ENCODE measurements at regions not wholly inside any gene's neighbourhood (a gene's known extent, or its start where the extent isn't known, plus 50 kb on each side); places are given as distances from the start of the nearest gene placed in this dataset.
"Not testable (repeated sequence)": the region's sequence is repeated elsewhere in the genome, so short reads cannot be mapped to it uniquely, and the experiment has no call there.

GRCh38 chr3:20529911-20530310, 343.9 kb upstream of the SGO1 start:
- DNase-seq = no peak

- no peak for DNase-seq
Measured at GRCh38 chr3:20528180-20528770, 342.3 kb upstream of the SGO1 start.

DNA sequence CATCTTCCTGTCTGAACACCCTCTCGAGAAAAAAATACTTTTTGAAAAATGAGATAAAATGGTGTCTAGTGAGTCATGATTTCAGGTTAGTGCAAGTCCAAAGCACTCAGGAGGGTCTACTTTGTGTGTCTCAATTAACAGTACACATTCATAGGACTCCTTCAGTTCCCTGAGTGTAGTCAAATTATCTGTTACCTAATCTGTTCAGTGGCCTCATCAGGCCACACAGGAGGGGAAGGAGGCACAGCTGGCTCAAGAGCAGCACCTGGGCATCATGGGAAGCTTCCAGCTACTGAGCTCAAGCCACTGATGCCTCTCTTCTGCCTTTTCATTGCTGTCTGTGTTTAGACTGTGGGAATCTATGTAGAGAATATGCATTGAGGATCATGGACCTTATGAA, 341.4 kb upstream of the SGO1 start:
- DNase-seq = no peak

DNA sequence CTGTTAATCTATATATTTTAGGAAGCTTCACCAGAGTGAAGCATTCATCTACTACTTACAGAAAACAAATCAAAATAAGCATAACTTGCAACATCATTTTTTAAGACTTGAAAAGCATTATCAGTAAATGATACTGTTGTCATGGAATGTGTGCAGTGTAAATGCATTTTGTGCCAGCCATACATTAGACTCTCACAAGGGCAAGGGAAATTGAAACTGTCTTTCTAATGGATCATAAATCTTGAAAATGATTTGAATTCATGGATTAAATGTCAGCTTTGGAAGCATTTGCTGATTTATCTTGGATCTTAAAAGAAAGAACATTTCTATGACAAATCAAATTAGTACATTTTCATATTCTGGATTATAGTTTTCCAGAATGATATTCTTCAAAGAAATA, 338.3 kb upstream of the SGO1 start:
- no peak for DNase-seq

DNA sequence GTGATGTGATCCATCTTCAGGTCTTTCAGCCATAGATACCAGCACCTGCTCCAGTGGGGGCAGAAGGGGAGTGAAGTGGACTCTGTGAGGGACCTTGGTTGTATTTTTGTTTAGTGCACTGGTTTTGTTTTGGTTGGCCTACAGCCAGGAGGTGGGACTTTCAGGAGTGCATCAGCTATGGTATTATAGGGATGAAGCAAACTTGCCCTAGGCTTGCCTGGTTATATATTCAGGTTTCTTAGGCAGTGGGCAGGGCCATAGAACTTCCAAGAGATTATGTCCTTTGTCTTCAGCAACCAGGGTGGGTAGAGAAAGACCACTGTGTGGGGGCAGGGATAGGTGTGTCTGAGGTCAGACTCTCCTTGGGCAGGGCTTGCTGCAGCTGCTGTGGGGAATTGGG, 337.3 kb upstream of the SGO1 start:
- DNase-seq = no peak

GRCh38 chr3:20517316-20517715, 331.3 kb upstream of the SGO1 start:
- DNase-seq = not testable (repeated sequence)

DNA sequence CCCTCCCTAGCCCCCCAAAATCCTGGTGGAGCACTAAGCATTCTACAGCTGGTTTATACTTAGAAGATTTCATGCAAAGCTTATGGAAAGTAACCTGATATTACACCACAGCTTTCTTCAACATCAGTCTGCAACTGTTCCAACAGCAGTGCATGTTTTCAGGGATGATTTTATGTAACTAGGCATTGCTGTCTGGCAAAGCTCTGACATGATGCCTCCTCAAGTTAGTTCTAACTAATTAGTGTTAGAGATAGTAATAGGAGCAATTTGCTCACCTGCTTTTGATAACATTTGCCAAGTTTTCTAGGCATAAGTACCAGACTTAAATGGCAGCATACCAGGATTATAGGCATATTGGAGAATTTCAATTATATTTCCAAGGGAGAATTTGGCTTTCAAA, 330.3 kb upstream of the SGO1 start:
- DNase-seq = no peak

DNA sequence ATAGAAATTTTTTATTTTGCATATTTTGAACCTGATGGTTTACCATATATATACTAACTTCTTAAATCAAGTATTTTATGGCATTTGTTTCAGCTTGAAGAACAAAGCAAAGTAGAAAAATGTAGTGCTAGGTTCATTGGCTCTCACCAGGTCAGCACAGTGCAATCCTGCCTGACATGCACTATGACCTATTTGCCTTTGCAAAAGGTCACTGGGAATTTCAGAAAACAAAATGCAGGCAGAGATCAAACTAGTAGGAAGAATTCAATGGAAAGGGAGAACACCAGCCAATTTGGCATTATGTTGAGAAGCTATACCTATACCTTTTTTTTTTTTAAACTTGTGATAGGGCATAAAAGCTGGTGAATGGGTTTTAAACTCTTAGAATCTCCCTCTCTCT, 329.8 kb upstream of the SGO1 start:
- DNase-seq = no peak

DNA sequence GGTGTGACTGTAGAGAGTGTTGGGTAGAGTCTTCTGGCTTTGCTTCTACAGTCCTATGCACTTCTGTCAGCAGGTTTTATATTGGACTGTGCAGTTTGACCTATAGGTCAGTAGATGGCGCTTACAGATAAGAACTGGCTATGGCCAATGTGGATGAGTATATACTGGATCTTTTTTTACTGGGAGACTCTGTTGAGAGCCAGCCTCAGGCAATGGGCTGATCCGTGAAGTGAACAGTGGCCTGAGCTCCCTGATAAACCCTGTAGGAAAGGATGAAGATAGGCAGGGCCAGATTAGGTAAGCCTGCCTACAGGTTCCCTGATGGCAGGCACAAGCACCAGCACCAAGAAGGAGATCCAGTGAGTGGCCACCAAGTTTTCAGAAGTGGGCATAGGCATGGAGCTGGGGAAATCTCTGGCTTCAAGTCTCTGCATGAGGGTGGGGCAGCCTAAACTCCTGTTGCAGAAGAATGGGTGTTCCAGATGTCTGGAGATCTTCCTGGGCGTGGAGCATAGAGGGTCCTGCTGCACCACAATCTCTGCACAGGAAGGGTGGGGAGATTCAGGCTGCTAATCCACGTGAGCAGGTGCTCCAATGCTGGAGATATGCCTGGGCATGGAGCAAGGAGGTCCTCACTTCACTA, 326.0 kb upstream of the SGO1 start:
- DNase-seq = no peak

DNA sequence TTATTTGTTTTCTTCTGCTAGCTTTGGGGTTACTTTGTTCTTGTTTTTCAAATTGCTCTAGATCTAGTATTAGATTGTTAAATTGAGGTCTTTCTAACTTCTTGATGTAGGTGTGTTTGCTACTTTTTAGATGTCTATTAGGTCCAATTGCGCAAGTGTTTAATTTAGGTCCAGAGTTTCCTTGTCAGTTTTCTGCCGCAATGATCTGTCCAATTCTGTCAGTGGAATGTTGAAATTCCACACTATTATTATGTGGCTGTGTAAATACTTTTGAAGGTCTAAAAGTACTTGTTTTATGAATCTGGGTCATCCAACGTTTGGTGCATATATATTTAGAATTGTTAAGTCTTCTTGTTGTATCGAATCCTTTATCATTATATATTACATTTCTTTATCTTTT, 324.4 kb upstream of the SGO1 start:
- no peak for DNase-seq

DNA sequence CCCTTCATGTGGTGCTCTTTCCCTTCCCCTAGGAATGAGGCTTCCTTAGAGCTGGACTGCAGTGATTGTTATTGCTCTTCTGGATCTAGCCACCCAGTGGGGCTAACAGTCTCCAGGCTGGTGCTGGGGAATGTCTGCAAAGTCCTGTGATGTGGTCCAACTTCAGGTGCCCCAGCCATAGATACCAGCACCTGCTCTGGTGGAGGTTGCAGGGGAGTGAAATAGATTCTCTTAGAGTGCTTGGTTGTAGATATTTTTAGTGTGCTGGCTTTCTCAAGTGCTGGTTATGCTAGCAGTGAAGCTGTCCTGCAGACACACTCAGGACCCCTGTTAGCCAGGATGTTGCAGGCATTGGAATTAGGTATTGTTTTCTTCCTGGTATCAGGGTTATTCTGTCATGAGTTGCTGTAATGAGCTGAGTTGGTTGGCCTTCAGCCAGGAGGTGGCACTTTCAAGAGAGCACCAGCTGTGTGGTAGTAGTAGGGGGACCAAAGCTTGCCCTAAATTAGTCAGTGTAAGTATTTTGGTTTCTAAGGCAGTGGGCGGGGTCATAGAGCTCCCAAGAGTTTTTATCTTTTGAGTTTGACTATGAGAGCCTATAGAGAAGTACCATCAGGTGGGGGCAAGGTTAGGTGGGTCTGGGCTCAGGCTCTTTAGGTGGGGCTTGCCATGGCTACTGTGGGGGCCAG, 317.5 kb upstream of the SGO1 start:
- DNase-seq = no peak

- DNase-seq = no peak
Measured at GRCh38 chr3:20490996-20491395, 305.0 kb upstream of the SGO1 start.

GRCh38 chr3:20488151-20488550, 302.1 kb upstream of the SGO1 start:
- DNase-seq = no peak

DNA sequence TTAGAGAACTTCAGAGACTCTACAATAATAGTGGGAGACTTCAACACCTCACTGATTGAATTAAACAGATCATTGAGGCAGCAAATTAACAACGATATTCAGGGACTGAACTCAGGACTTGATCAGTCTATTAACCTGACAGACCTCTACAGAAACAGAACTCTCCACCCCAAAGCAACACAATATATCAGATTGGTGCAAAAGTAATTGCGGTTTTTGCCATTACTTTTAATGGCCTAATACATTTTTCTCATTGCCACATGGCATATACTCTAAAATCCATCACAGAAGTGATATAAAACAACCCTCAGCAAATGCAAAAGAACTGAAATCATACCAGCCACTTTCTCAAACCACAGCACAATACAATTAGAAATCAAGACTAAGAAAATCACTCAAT, 298.1 kb upstream of the SGO1 start:
- DNase-seq = no peak

DNA sequence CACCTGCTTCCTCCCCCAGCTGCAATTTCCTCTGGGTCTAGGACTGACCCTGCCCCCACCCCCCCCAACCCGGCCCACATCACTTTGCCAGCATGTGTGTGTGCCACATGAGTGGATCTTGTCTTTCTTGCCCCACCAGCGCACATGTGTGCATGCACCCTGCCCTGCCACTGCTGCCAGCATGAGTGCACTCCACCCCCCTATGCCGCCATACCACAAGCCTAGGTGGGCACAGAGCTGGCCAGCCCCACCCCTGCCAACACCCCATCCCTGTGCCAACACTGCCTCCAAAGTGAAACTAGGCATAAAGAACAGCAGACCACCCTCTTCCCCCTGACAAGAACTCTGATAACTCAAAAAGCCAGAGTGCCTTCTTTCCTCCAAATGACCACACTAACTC, 296.3 kb upstream of the SGO1 start:
- no peak for DNase-seq

GRCh38 chr3:20480786-20481365, 294.9 kb upstream of the SGO1 start:
- DNase-seq = no peak

- no peak for DNase-seq
Measured at GRCh38 chr3:20478436-20478835, 292.4 kb upstream of the SGO1 start.

- not testable (repeated sequence) for DNase-seq
Measured at GRCh38 chr3:20464237-20464636, 278.2 kb upstream of the SGO1 start.

- no peak for DNase-seq
Measured at GRCh38 chr3:20462723-20463122, 276.7 kb upstream of the SGO1 start.

DNA sequence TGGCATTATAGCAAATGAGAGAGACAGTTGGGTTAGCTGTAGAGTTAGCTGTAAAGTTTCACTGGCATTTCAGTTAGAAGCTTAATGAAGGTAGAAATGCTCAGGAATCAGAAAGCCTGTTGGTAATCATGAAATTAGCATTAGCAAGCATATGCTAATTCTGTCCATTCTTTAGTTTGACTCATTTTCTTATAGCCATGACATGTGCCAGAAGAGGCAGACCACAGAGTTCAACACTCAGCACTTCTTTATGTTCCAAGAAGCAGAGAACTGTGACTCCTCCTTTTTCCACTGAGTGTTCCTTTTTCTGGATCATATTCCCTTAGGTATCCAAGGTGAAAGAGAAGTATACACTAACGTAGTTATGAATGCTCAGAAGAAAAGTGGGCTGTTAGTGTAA, 276.2 kb upstream of the SGO1 start:
- no peak for DNase-seq

DNA sequence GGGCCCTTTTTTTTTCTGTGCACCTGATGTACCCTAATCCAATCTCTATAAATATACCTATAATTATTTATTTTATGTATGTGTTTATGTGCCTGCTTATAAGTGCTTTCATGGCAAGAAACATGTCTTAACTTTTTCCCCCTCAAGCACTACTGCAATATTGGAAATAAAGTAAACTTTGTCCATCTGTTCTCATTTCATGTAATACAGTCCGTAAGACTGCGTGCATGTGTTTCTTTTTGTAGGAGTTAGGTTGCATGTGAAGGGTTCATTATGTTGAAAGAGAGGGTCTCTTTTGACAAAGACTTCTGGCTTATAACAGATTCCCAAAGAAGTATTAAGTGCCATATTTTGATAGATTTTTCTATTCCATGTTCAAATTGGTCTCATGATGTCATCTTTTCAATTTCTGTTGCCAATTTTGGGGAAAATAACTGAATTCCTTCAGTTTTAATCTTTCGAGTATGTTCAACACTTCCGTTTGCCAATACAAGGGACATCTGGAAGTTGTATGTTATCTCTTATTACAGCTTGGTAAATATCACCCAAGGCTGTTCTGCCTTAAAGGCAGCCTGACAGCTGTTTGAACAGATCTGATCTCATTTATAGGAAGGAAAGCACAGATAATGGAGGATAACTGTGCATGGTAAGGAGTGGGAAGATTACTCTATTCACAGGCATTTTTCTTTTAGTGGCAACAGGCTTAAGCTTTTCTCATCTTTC, 273.1 kb upstream of the SGO1 start:
- no peak for DNase-seq

DNA sequence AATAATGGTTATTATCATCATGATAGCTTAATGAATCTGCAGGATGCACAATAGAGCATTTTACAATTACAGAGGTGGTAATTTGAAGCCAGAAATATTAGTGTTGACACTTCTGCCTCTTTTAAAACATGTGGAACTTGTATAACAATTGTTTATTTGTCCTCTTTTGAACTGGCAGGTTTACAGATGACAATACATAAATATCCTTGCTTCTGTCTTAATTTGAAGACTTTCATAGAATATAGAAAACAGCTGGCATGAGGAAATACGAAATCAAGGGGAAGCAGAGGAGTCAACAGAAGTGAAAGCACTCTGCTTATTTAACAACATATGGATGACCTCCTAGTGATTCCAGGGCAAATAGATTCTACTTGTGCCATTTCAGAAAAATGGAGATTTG, 270.5 kb upstream of the SGO1 start:
- DNase-seq = no peak

GRCh38 chr3:20451170-20451569, 265.2 kb upstream of the SGO1 start:
- DNase-seq = no peak

- DNase-seq = no peak
Measured at GRCh38 chr3:20450611-20451010, 264.6 kb upstream of the SGO1 start.
